Neural crest cell (in vitro differentiated cells): ENCODE measurements at regions not wholly inside any gene's neighbourhood (a gene's known extent, or its start where the extent isn't known, plus 50 kb on each side); places are given as distances from the start of the nearest gene placed in this dataset.
"Not testable (repeated sequence)": the region's sequence is repeated elsewhere in the genome, so short reads cannot be mapped to it uniquely, and the experiment has no call there.

Experiments used
- DNase-seq: peaks from one replicate; pipeline ENCODE4 v3.0.0; 2021; ENCODE audit warnings: low read depth, mixed read lengths, low spot score
- H3K27ac Mint-ChIP-seq: one replicate; pipeline ENCODE4 v1.8.0; 2021; ENCODE audit warnings: mild to moderate bottlenecking, mixed read lengths; ENCODE audit not compliant: unreplicated experiment
- H3K27me3 Mint-ChIP-seq: 2 replicates; pipeline ENCODE4 v1.8.0; 2021; ENCODE audit warnings: low read depth, mild to moderate bottlenecking, mixed read lengths
- H3K36me3 Mint-ChIP-seq: 2 replicates; pipeline ENCODE4 v1.8.0; 2021; ENCODE audit warnings: low read depth, mild to moderate bottlenecking, mixed read lengths
- H3K4me1 Mint-ChIP-seq: 2 replicates; pipeline ENCODE4 v1.8.0; 2021; ENCODE audit warnings: mixed read lengths
- H3K4me3 Mint-ChIP-seq: one replicate; pipeline ENCODE4 v1.8.0; 2021; ENCODE audit warnings: mild to moderate bottlenecking, mixed read lengths
- H3K9me3 Mint-ChIP-seq: 2 replicates; pipeline ENCODE4 v1.8.0; 2021; ENCODE audit warnings: mixed read lengths
- TF ChIP-seq, protein P1 (sequence below): fragments of 200-600 bp; sonication (generic); conservative IDR thresholded peaks from 2 replicates; pipeline ENCODE4 v1.5.0; 2021; ENCODE audit warnings: antibody characterized with exemption, mild to moderate bottlenecking

DNA sequence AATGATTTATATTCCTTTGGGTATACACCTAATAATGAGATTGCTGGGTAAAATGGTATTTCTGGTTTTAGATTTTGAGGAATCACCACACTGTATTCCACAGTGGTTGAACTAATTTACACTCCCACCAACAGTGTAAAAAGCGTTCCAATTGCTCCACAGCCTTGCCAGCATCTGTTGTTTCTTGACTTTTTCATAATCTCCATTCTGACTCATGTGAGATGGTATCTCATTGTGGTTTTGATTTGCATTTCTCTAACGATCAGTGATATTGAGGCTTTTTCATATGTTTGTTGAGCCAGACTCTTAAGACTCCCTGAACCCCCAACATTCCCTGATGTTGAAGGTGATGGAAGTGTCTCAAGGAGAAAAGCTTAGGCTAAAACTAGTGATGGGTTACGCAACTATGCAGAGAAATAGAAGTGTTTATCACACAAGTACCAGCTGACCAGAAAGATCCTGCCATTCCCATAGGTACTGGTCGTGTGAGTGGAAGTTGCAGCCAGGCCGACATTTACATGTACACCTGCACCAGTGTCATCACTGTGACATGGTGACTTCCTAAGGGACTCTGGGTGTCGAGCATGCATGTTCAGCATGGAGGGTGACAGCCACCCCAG is 711.2 kb upstream of the NRP1 start:
- Mint-ChIP-seq H3K4me3 (no peak overlapping the region), H3K4me1 (peaks cover 33% of the 10 kb centered on the region), H3K27ac (no peak overlapping the region), H3K27me3 (no peaks in the 10 kb centered on the region), H3K9me3 (peaks cover 7% of the 10 kb centered on the region), H3K36me3 (peaks cover 3% of the 10 kb centered on the region)
- TF ChIP-seq, protein P1, sequence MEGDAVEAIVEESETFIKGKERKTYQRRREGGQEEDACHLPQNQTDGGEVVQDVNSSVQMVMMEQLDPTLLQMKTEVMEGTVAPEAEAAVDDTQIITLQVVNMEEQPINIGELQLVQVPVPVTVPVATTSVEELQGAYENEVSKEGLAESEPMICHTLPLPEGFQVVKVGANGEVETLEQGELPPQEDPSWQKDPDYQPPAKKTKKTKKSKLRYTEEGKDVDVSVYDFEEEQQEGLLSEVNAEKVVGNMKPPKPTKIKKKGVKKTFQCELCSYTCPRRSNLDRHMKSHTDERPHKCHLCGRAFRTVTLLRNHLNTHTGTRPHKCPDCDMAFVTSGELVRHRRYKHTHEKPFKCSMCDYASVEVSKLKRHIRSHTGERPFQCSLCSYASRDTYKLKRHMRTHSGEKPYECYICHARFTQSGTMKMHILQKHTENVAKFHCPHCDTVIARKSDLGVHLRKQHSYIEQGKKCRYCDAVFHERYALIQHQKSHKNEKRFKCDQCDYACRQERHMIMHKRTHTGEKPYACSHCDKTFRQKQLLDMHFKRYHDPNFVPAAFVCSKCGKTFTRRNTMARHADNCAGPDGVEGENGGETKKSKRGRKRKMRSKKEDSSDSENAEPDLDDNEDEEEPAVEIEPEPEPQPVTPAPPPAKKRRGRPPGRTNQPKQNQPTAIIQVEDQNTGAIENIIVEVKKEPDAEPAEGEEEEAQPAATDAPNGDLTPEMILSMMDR: no peak
- no peak for DNase-seq

DNA sequence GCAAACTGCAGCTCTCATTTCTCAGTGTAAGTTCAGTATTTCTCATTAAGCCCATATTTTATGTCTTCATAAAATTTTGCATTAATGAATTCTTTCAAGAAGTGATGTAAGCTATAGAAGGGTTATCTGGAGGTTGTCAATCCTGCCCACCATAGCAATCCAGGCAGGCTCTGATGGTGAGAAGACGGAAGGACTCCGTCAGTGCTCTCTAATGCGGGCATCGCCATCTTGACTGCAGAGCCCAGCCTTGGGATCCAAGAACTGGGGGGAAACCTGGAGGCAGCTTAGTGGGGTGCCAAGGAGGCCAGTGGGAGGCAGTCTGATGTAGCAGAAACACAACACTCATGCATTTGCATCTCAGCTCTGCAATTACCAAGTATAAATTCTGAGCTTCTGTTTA is 707.4 kb upstream of the NRP1 start:
- peaks cover 18% of the 10 kb centered on the region for H3K4me1 Mint-ChIP-seq
- H3K4me3 Mint-ChIP-seq: no peak overlapping the region
- DNase-seq: no peak
- H3K27ac Mint-ChIP-seq: no peak overlapping the region
- TF ChIP-seq, protein P1: no peak
- no peaks in the 10 kb centered on the region for H3K27me3 Mint-ChIP-seq
- H3K9me3 Mint-ChIP-seq: peaks cover 2% of the 10 kb centered on the region
- no peaks in the 10 kb centered on the region for H3K36me3 Mint-ChIP-seq

- Mint-ChIP-seq H3K27ac (no peak overlapping the region), H3K4me1 (no peaks in the 10 kb centered on the region), H3K27me3 (no peaks in the 10 kb centered on the region), H3K36me3 (peaks cover 3% of the 10 kb centered on the region), H3K9me3 (peaks cover 4% of the 10 kb centered on the region), H3K4me3 (no peak overlapping the region)
- TF ChIP-seq, protein P1: no peak
- DNase-seq: no peak
Observed at GRCh38 chr10:34037499-34037898, 703.0 kb upstream of the NRP1 start.

DNA sequence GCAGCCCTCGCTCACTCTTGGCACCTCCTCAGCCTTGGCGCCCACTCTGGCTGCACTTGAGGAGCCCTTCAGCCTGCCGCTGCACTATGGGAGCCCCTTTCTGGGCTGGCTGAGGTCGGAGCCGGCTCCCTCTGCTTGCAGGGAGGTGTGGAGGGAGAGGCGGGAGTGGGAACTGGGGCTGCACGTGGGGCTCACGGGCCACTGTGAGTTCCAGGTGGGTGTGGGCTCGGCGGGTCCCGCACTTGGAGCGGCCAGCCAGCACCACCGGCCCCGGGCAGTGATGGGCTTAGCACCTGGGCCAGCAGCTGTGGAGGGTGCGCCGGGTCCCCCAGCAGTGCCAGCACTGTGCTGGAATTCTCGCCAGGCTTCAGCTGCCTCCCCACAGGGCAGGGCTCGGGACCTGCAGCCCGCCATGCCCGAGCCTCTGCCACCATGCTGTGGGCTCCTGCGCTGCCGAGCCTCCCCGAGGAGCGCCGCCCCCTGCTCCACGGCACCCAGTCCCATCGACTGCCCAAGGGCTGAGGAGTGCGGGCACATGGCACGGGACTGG is 700.8 kb upstream of the NRP1 start:
- not testable (repeated sequence) for H3K27ac Mint-ChIP-seq, H3K4me3 Mint-ChIP-seq

DNA sequence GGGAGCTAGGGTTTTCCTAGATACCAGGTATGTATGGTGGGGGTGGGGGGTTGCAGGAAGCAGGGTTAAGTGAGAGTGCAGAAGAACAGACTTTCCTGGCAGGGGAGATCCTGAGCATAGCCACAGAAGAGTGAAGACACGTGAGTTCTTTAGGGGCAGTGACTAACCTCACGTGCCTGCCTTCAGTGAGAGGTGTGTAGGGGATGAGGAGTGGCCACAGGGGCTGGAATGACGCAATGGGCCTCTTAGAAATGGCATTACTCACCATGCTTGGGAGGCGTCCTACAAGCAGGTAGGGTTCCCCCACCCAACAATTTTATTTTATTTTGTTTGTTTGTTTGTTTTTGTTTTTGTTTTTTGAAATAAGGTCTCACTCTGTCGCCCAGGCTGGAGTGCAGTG is 698.6 kb upstream of the NRP1 start:
- Mint-ChIP-seq H3K27ac (no peak overlapping the region), H3K36me3 (peaks cover 3% of the 10 kb centered on the region), H3K27me3 (no peaks in the 10 kb centered on the region), H3K4me1 (no peaks in the 10 kb centered on the region), H3K9me3 (peaks cover 4% of the 10 kb centered on the region), H3K4me3 (no peak overlapping the region)
- TF ChIP-seq, protein P1: no peak
- no peak for DNase-seq

More for the DNA sequence above, 700.8 kb upstream of the NRP1 start:
- H3K36me3 Mint-ChIP-seq, DNase-seq, H3K27me3 Mint-ChIP-seq, H3K4me1 Mint-ChIP-seq, H3K9me3 Mint-ChIP-seq: not testable (repeated sequence)

- no peak for DNase-seq
- no peaks in the 10 kb centered on the region for H3K27me3 Mint-ChIP-seq
- H3K27ac Mint-ChIP-seq: no peak overlapping the region
- no peak overlapping the region for H3K4me3 Mint-ChIP-seq
- peaks cover 4% of the 10 kb centered on the region for H3K9me3 Mint-ChIP-seq
- no peaks in the 10 kb centered on the region for H3K4me1 Mint-ChIP-seq
- TF ChIP-seq, protein P1: no peak
- peaks cover 3% of the 10 kb centered on the region for H3K36me3 Mint-ChIP-seq
Observed at GRCh38 chr10:34032564-34032963, 698.1 kb upstream of the NRP1 start.
